ENCODE measurements at regions not wholly inside any gene's neighbourhood (a gene's known extent, or its start where the extent isn't known, plus 50 kb on each side); places are given as distances from the start of the nearest gene placed in this dataset.
"Not testable (repeated sequence)": the region's sequence is repeated elsewhere in the genome, so short reads cannot be mapped to it uniquely, and the experiment has no call there.

- TF ChIP-seq, protein P1, sequence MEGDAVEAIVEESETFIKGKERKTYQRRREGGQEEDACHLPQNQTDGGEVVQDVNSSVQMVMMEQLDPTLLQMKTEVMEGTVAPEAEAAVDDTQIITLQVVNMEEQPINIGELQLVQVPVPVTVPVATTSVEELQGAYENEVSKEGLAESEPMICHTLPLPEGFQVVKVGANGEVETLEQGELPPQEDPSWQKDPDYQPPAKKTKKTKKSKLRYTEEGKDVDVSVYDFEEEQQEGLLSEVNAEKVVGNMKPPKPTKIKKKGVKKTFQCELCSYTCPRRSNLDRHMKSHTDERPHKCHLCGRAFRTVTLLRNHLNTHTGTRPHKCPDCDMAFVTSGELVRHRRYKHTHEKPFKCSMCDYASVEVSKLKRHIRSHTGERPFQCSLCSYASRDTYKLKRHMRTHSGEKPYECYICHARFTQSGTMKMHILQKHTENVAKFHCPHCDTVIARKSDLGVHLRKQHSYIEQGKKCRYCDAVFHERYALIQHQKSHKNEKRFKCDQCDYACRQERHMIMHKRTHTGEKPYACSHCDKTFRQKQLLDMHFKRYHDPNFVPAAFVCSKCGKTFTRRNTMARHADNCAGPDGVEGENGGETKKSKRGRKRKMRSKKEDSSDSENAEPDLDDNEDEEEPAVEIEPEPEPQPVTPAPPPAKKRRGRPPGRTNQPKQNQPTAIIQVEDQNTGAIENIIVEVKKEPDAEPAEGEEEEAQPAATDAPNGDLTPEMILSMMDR (IDR thresholded peaks at IDR 0.05; ENCODE audit: low read depth, low read length) = not testable (repeated sequence)
- TF ChIP-seq EZH2phosphoT487 (IDR thresholded peaks at IDR 0.05; ENCODE audit: low read depth) = not testable (repeated sequence)
These were observed 51.8 kb upstream of the CPSF6 start for GRCh38 chr12:69187572-69187971.

All from OCI-LY3 (cell line).